WERI-Rb-1 (cell line): ENCODE measurements at regions not wholly inside any gene's neighbourhood (a gene's known extent, or its start where the extent isn't known, plus 50 kb on each side); places are given as distances from the start of the nearest gene placed in this dataset.

Source experiments
- DNase-seq: peaks from one replicate; pipeline ENCODE4 v3.0.0-alpha.2; 2020
- H3K27ac ChIP-seq: fragments of 250-450 bp; sonication (Bioruptor Pico); 2 replicates; pipeline ENCODE4 v1.5.1; 2020; ENCODE audit warnings: mild to moderate bottlenecking, moderate library complexity
- H3K27me3 ChIP-seq: fragments of 250-450 bp; sonication (Bioruptor Pico); 2 replicates; pipeline ENCODE4 v1.5.1; 2021; ENCODE audit warnings: mild to moderate bottlenecking, low read depth, moderate library complexity; ENCODE audit not compliant: insufficient read depth, severe bottlenecking
- H3K36me3 ChIP-seq: fragments of 250-450 bp; sonication (Bioruptor Pico); 2 replicates; pipeline ENCODE4 v1.5.1; 2020; ENCODE audit warnings: mild to moderate bottlenecking, moderate library complexity
- H3K4me3 ChIP-seq: 2 replicates; pipeline ENCODE4 v1.5.1; 2011; ENCODE audit warnings: low read depth, mild to moderate bottlenecking, control low read depth, low read length
- H3K9me3 ChIP-seq: fragments of 250-450 bp; sonication (Bioruptor Pico); 2 replicates; pipeline ENCODE4 v1.5.1; 2021; ENCODE audit warnings: mild to moderate bottlenecking, moderate library complexity; ENCODE audit not compliant: severe bottlenecking
- TF ChIP-seq, protein P1 (sequence below): IDR thresholded peaks from 2 replicates; pipeline ENCODE4 v1.5.1; 2011; ENCODE audit warnings: low read depth, mild to moderate bottlenecking, control low read depth, inconsistent platforms, low read length

DNA sequence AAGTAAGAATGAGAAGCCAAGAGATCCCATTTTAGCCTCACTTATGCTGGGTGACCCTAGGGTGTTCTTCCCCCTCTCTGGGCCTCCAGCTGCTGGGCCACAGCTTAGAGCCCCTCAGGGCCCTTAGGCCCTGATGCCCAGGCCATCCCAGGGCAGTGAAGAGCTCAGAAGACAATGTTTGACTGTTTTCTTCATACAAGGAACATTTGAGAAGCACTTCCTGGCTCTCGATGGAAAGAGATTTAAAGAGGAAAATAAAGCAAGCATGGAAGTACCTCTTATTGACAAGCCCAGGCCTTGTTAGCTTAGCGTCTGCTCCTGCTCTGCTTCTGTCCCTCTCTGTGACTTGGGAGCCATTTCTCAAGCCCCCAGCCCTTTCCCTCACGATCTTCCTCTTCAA lies 165.9 kb upstream of the SMIM23 start:
- H3K9me3 ChIP-seq, result no peaks in the 10 kb centered on the region
- H3K4me3 ChIP-seq, result no peak overlapping the region
- DNase-seq, result no peak
- H3K36me3 ChIP-seq, result no peaks in the 10 kb centered on the region
- H3K27me3 ChIP-seq, result no peaks in the 10 kb centered on the region
- no peak overlapping the region for H3K27ac ChIP-seq
- TF ChIP-seq, protein P1, sequence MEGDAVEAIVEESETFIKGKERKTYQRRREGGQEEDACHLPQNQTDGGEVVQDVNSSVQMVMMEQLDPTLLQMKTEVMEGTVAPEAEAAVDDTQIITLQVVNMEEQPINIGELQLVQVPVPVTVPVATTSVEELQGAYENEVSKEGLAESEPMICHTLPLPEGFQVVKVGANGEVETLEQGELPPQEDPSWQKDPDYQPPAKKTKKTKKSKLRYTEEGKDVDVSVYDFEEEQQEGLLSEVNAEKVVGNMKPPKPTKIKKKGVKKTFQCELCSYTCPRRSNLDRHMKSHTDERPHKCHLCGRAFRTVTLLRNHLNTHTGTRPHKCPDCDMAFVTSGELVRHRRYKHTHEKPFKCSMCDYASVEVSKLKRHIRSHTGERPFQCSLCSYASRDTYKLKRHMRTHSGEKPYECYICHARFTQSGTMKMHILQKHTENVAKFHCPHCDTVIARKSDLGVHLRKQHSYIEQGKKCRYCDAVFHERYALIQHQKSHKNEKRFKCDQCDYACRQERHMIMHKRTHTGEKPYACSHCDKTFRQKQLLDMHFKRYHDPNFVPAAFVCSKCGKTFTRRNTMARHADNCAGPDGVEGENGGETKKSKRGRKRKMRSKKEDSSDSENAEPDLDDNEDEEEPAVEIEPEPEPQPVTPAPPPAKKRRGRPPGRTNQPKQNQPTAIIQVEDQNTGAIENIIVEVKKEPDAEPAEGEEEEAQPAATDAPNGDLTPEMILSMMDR, result no peak

DNA sequence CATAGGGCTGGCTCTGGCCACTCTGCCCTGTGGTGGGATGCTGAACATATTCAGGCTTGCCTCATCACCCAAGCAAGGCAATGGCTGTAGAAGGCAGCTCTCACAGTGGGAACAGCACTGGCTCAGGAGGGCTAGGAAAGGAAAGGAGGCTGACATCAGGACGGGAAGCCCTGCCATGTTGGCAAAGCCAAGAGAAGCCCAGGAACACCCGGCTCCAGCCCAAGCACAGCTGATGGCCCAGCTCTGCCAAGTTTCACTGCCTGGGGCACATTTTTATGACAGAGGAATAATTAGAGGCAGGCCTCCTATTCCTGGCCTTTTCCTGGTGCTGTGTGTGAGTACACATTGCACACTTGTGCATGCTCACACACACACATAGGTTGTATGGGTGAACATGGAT lies 163.6 kb upstream of the SMIM23 start:
- Histone ChIP-seq H3K36me3 (no peaks in the 10 kb centered on the region), H3K27me3 (no peaks in the 10 kb centered on the region), H3K9me3 (no peaks in the 10 kb centered on the region), H3K4me3 (no peak overlapping the region), H3K27ac (no peak overlapping the region)
- no peak for DNase-seq
- TF ChIP-seq, protein P1, result no peak

DNA sequence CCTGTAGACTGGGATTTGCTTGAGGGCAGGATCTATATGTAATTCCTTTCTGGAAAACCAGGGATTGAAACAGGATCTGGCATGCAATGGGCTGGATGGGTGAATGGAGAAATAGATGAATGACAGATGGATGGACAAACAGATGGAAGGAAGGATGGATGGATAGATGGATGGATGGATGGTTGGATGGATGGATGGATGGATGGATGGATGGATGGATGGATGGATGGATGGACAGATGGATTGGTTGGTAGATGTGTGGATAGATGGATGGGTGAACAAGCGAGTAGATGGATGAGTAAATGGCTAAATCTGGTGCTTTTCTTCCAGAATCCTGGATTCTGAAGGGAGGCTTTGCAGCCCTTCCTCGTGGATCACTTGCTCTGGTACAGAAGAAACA lies 162.5 kb upstream of the SMIM23 start:
- DNase-seq, result no peak
- H3K9me3 ChIP-seq, result no peaks in the 10 kb centered on the region
- TF ChIP-seq, protein P1, result no peak
- no peak overlapping the region for H3K4me3 ChIP-seq
- H3K27ac ChIP-seq, result no peak overlapping the region; the same call in 1 of the 2 replicates
- no peaks in the 10 kb centered on the region for H3K27me3 ChIP-seq
- no peaks in the 10 kb centered on the region for H3K36me3 ChIP-seq

DNA sequence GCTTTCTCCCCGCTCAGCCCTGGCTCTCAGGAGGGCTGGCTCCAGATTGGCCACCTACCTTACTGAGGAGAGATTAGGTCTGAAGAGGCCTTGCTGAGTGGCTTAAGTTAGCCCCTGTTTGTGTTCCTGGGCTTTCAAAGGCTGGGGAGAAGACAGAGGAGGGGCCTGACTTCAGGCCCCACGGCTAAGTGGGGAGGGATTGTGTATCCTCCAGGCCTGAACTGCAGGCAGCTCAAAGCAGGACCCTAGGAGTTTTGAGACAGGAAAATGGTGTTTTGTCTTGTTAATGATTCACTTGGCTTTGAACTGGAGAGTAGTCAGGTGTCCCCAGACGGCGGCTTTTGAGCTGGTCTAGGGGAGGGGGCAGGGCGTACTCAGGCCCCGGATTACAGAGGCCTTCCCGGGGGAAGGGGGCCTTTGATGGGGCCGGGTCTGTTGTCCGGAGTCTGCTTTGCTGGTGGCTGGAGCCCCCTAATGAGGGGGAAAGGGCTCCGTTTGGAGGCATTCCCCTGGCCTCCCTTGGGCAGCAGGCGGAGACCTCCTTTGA lies 162.0 kb upstream of the SMIM23 start:
- H3K4me3 ChIP-seq, result no peak overlapping the region
- peak; percentile 51 for DNase-seq
- no peaks in the 10 kb centered on the region for H3K36me3 ChIP-seq
- H3K27me3 ChIP-seq, result no peaks in the 10 kb centered on the region
- peak overlapping the region; percentile 40 for H3K27ac ChIP-seq
- H3K9me3 ChIP-seq, result no peaks in the 10 kb centered on the region
- TF ChIP-seq, protein P1, result no peak

DNA sequence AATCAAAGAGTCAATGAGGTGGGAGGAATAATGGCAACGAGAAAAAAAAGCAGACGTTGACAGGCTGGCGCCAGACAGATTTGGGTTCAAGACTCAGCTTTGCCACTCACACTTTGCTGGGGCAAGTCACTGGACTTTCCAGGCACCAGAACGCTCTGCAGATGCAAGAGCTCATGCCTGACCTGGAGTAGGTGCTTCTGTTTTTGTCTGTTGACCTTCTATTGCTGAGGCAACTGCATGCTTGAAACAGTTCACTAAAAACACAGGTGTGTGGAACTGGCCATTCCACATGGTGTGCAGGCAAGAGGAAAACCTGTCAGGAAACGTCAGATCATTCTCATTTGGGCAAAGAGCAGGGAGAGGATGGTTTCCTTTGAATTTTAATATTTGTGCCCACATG lies 161.2 kb upstream of the SMIM23 start:
- TF ChIP-seq, protein P1, result no peak
- Histone ChIP-seq H3K27ac (no peak overlapping the region), H3K9me3 (no peaks in the 10 kb centered on the region), H3K36me3 (no peaks in the 10 kb centered on the region), H3K27me3 (no peaks in the 10 kb centered on the region), H3K4me3 (no peak overlapping the region)
- no peak for DNase-seq

DNA sequence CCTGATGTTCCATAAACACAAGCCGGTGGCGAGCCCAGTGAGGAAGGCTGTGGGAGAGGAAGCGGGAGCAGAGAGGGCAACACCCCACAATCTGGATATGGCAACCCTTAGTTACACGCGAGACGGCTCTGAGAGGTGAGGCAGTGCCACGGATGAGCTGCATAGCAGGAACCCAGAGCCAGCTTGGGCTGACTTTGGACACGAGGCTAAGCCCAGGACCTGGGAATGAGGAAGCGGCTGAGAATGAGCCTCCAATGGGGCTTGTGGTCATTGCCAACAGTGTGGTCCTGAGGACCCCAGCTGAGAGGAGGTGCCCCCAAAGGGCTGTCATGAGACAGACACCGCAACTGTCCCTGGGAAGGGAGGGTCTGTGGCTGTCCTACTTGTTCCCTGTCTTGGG lies 160.0 kb upstream of the SMIM23 start:
- TF ChIP-seq, protein P1, result no peak
- H3K27ac ChIP-seq, result no peak overlapping the region
- H3K36me3 ChIP-seq, result no peaks in the 10 kb centered on the region
- no peaks in the 10 kb centered on the region for H3K9me3 ChIP-seq
- H3K4me3 ChIP-seq, result no peak overlapping the region
- peaks cover 6% of the 10 kb centered on the region for H3K27me3 ChIP-seq
- no peak for DNase-seq
